SJCRH30 (cell line): ENCODE measurements at regions not wholly inside any gene's neighbourhood (a gene's known extent, or its start where the extent isn't known, plus 50 kb on each side); places are given as distances from the start of the nearest gene placed in this dataset.

Experiments used
- DNase-seq, 2 experiments: peaks; one replicate each; pipeline ENCODE4 v3.0.0-alpha.2; 2015 to 2020
- H3K27ac ChIP-seq: fragments of 250-450 bp; sonication (Bioruptor Pico); 2 replicates; pipeline ENCODE4 v1.5.1; 2020; ENCODE audit warnings: mild to moderate bottlenecking, moderate library complexity
- H3K27me3 ChIP-seq: fragments of 250-450 bp; sonication (Bioruptor Pico); 2 replicates; pipeline ENCODE4 v1.5.1; 2020; ENCODE audit warnings: mild to moderate bottlenecking, moderate library complexity
- H3K36me3 ChIP-seq: fragments of 250-450 bp; sonication (Bioruptor Pico); 2 replicates; pipeline ENCODE4 v1.5.1; 2020; ENCODE audit warnings: mild to moderate bottlenecking, moderate library complexity
- H3K4me1 ChIP-seq: fragments of 250-450 bp; sonication (Bioruptor Pico); 2 replicates; pipeline ENCODE4 v1.5.1; 2020; ENCODE audit warnings: mild to moderate bottlenecking, moderate library complexity
- H3K4me3 ChIP-seq: fragments of 250-450 bp; sonication (Bioruptor Pico); 2 replicates; pipeline ENCODE4 v1.5.1; 2020; ENCODE audit warnings: mild to moderate bottlenecking, moderate library complexity
- H3K9me3 ChIP-seq: fragments of 250-450 bp; sonication (Bioruptor Pico); replicated peaks from 2 replicates; pipeline ENCODE4 v1.5.1; 2020; ENCODE audit warnings: mild to moderate bottlenecking, moderate library complexity

DNA sequence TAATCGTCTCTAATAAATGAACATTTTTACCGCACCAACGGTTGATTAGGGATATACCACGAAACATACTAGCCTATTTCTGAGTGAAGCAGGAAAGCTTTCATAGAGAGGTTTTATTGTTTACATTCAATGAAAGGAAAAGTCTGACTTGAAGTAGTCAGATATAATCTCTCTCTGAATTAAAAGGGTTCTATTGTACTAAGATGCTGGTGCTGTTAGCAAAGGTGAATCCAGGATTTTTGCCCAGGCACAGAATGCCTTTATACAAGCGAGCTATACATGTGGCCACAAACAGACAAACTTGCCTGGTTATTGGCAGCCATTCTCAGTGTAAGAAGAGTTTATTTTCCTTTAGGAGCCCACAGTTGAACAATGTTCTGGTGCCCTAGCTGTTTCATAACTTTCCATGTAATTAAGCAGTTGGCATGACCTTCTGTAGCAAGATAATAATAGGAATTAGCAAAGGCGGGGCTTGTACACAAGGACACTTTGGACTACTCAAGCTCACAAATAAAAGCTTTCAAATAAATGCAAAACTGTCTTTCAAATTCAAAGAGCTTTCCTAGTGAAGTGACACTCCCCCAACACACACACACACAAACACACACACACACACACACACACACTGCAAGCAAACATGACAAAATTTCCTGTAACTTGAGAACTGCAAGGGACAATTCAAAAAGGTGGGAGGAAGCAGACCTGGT is 198.7 kb upstream of the MAP3K1 start:
- Histone ChIP-seq H3K9me3 (0 out of 2 replicates have a peak, but pooled peaks cover 2% of the 10 kb centered on the region), H3K4me1 (no peaks in the 10 kb centered on the region), H3K27ac (no peak overlapping the region), H3K27me3 (no peaks in the 10 kb centered on the region), H3K36me3 (no peaks in the 10 kb centered on the region), H3K4me3 (no peak overlapping the region)
- no peak for DNase-seq

DNA sequence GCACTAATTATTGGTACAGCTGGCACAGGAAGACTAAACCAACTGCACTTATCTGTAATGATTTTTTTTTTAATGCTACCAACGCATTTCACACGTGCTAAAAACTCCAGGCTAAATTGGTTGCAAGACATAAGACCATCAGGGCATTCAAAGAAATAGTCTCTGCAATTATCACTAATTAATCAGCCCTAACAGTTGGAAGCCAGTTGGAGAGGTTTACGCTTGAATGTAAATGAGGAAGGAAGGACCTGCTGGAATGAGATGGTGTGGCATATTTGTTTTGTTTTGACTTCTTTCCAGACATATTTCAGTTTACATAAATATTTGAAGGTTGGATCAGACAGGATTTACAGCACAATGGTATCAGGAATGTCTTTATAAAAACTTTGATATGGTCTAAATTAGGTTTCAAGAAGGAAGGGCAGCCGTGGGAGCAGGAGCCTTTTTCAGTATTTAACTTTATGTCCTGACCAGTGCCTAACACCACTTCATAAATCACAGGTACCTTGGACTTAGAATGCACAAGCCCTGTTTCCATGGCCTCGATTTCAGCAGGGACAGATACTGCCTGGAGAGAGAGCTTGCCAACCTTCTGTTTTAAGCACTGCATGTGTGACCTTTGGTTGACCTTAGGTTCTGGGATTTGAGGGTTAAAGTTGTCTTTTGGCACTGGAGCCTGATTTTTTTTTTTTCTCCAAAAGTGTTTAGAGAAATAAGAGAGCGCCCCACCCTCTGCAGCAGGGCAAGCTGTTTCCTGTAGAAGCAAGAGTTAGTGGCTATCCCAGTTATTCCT is 199.8 kb upstream of the MAP3K1 start:
- H3K9me3 ChIP-seq, result no peaks in the 10 kb centered on the region
- no peaks in the 10 kb centered on the region for H3K36me3 ChIP-seq
- no peaks in the 10 kb centered on the region for H3K4me1 ChIP-seq
- DNase-seq, result no peak
- no peak overlapping the region for H3K4me3 ChIP-seq
- H3K27ac ChIP-seq, result no peak overlapping the region
- no peaks in the 10 kb centered on the region for H3K27me3 ChIP-seq

- no peak overlapping the region for H3K27ac ChIP-seq
- H3K9me3 ChIP-seq, result no peaks in the 10 kb centered on the region
- DNase-seq, result no peak
- H3K4me3 ChIP-seq, result no peak overlapping the region
- no peaks in the 10 kb centered on the region for H3K36me3 ChIP-seq
- no peaks in the 10 kb centered on the region for H3K4me1 ChIP-seq
- H3K27me3 ChIP-seq, result no peaks in the 10 kb centered on the region; the same call in 1 of the 2 replicates
These were observed 202.6 kb upstream of the MAP3K1 start for GRCh38 chr5:56612759-56613158.

DNA sequence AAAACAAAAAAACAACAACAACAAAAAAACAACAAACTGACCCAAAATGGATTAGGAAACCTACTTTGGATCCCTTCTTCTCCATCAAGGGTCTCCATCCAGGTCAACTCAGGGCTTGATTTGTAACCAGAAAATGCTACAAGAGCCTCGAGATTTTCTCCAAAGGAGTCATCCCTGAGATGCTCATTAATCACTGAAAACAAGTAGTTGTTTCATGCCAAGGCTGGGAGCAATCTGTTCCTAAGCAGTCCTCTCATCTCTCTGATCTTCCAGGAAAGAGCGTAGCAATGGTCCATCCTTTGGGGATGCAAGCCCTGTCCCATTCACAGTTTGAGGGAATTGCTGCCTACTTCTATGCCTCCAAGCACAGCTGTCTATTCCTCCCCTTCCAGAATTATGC is 203.0 kb upstream of the MAP3K1 start:
- no peaks in the 10 kb centered on the region for H3K36me3 ChIP-seq
- no peak overlapping the region for H3K27ac ChIP-seq
- H3K9me3 ChIP-seq, result no peaks in the 10 kb centered on the region
- H3K4me3 ChIP-seq, result no peak overlapping the region
- H3K4me1 ChIP-seq, result no peaks in the 10 kb centered on the region
- no peak for DNase-seq
- H3K27me3 ChIP-seq, result no peaks in the 10 kb centered on the region; the same call in 1 of the 2 replicates

- Histone ChIP-seq H3K4me1 (no peaks in the 10 kb centered on the region), H3K27ac (no peak overlapping the region), H3K9me3 (no peaks in the 10 kb centered on the region), H3K27me3 (peaks cover under 1% of the 10 kb centered on the region), H3K4me3 (no peak overlapping the region), H3K36me3 (no peaks in the 10 kb centered on the region)
- DNase-seq, result no peak
These were observed 205.2 kb upstream of the MAP3K1 start for GRCh38 chr5:56610093-56610698.

GRCh38 chr5:56608217-56608925 is 207.0 kb upstream of the MAP3K1 start:
- Histone ChIP-seq H3K27me3 (peaks cover 5% of the 10 kb centered on the region), H3K4me1 (no peaks in the 10 kb centered on the region), H3K9me3 (no peaks in the 10 kb centered on the region), H3K27ac (no peak overlapping the region), H3K4me3 (no peak overlapping the region), H3K36me3 (no peaks in the 10 kb centered on the region)
- no peak for DNase-seq

DNA sequence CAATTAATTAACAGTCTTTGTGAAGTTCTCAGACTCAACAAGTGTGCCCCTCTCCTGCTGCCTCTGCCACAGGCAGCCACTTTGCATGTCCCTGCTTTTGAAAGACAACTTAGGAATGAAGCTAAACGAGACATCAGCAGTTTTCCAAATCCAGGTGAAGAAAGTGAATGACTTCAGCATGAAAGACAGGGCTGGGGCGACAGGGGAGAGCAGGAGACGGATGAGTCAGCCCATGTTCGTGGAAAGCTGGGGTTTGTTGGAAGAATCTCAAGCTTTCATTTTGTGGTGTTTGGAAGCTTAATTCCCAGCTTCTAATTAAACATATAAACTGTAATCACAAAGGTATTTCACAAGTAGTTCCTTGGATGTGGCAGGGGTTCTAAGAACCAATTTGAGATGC is 207.8 kb upstream of the MAP3K1 start:
- Histone ChIP-seq H3K27ac (no peak overlapping the region), H3K4me3 (no peak overlapping the region), H3K27me3 (peaks cover 5% of the 10 kb centered on the region), H3K36me3 (no peaks in the 10 kb centered on the region), H3K9me3 (no peaks in the 10 kb centered on the region), H3K4me1 (no peaks in the 10 kb centered on the region)
- DNase-seq, result no peak

DNA sequence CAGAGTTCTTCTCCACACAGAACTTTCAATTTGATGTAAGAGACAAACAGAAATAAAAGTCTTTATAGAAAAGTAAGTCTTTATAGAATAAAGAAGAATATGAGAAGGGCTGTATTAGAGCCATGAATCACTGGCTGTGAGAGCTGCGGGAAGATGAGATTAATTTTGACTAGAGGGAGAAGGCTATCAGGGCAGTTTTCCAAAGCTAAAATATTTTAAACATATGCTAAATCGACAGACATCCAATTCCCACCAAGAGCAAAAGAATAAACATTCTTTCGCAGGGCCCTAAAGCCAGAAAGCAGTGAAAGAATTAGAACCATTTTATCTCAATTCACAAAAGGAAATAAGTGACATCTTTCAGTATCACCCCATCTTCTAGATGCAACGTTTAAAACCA is 208.3 kb upstream of the MAP3K1 start:
- Histone ChIP-seq H3K36me3 (no peaks in the 10 kb centered on the region), H3K27ac (no peak overlapping the region), H3K27me3 (peaks cover 5% of the 10 kb centered on the region), H3K4me3 (no peak overlapping the region), H3K9me3 (no peaks in the 10 kb centered on the region), H3K4me1 (no peaks in the 10 kb centered on the region)
- no peak for DNase-seq

GRCh38 chr5:56606192-56606591 is 209.2 kb upstream of the MAP3K1 start:
- H3K27me3 ChIP-seq, result peaks cover 5% of the 10 kb centered on the region
- no peak for DNase-seq
- no peak overlapping the region for H3K27ac ChIP-seq
- no peak overlapping the region for H3K4me3 ChIP-seq
- H3K4me1 ChIP-seq, result no peaks in the 10 kb centered on the region
- H3K36me3 ChIP-seq, result no peaks in the 10 kb centered on the region
- no peaks in the 10 kb centered on the region for H3K9me3 ChIP-seq

DNA sequence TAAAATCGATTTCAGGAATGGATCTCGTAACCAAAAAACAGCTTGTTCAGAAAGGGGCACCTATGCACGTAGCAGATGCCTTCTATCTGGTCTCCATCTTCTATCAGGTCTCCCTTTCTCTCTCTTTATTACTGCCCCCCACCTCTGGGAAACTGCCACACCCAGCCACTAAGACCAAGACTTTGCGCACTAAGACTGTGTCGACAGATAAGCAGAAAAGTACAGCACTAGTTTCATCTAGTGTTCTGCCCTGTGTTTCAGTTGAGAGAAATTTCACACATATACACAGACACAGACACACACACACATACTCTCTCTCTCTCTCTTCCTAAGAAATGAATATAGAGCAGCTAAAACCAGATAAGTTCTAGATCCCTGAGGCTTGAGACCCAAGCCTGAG is 210.1 kb upstream of the MAP3K1 start:
- DNase-seq, result no peak
- no peaks in the 10 kb centered on the region for H3K4me1 ChIP-seq
- no peaks in the 10 kb centered on the region for H3K9me3 ChIP-seq
- H3K36me3 ChIP-seq, result no peaks in the 10 kb centered on the region
- H3K4me3 ChIP-seq, result no peak overlapping the region
- no peak overlapping the region for H3K27ac ChIP-seq
- H3K27me3 ChIP-seq, result peaks cover 5% of the 10 kb centered on the region

GRCh38 chr5:56601641-56602071 is 213.7 kb upstream of the MAP3K1 start:
- H3K27me3 ChIP-seq, result peaks cover 5% of the 10 kb centered on the region; the same call in 1 of the 2 replicates
- no peak for DNase-seq
- no peak overlapping the region for H3K4me3 ChIP-seq
- no peaks in the 10 kb centered on the region for H3K4me1 ChIP-seq
- H3K27ac ChIP-seq, result no peak overlapping the region
- H3K36me3 ChIP-seq, result no peaks in the 10 kb centered on the region
- H3K9me3 ChIP-seq, result no peaks in the 10 kb centered on the region

- Histone ChIP-seq H3K27me3 (no peaks in the 10 kb centered on the region), H3K4me3 (no peak overlapping the region), H3K27ac (no peak overlapping the region), H3K4me1 (no peaks in the 10 kb centered on the region), H3K9me3 (no peaks in the 10 kb centered on the region), H3K36me3 (no peaks in the 10 kb centered on the region)
- DNase-seq, result no peak
These were observed 216.4 kb upstream of the MAP3K1 start for GRCh38 chr5:56598941-56599340.

- Histone ChIP-seq H3K4me1 (no peaks in the 10 kb centered on the region), H3K27me3 (no peaks in the 10 kb centered on the region), H3K36me3 (no peaks in the 10 kb centered on the region)
These were observed 219.2 kb upstream of the MAP3K1 start for GRCh38 chr5:56596155-56596554.

DNA sequence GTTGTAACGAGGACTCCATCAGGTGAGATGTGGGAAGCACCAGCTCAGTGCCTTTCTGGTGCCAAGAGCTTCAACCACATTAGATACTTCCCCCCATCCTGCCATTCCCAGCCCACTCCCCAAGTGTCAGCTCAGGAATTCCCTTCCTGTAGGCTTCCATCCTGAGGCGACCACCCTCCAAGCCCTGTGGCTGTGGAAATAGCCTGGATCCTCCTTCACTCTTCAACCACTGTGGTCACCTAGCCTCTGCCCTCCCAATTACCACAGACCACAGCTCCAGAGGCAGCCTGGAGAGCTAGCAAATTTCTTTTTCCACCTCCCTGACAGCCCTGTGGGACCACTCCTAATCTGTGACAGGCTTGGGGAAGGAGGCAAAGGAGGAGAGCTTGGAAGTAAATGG is 219.8 kb upstream of the MAP3K1 start:
- Histone ChIP-seq H3K27ac (no peak overlapping the region), H3K27me3 (no peaks in the 10 kb centered on the region), H3K4me3 (no peak overlapping the region), H3K4me1 (no peaks in the 10 kb centered on the region), H3K36me3 (no peaks in the 10 kb centered on the region), H3K9me3 (no peaks in the 10 kb centered on the region)
- DNase-seq, result no peak

More at GRCh38 chr5:56596155-56596554, 219.2 kb upstream of the MAP3K1 start:
- no peak overlapping the region for H3K27ac ChIP-seq
- H3K4me3 ChIP-seq, result no peak overlapping the region
- no peak for DNase-seq
- H3K9me3 ChIP-seq, result no peaks in the 10 kb centered on the region

DNA sequence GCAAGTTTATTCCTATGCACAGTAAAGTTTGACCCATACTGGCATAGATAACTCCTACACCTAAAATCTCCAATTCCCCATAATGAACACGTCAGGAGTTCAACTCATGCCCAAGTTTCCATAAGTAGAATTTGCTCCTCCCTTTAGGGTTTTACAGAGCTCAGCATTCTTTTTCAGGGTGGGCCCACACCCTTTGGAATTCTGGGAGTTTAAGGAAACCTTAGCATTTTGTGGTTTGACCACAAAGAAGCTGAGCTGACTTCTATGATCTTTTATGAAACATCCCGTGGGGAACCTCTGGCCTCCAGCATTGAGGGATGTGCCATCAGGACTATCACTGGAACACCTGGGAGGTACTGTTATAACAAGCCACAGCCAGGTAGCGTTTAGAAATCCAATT is 220.6 kb upstream of the MAP3K1 start:
- Histone ChIP-seq H3K27ac (no peak overlapping the region), H3K27me3 (no peaks in the 10 kb centered on the region), H3K4me3 (no peak overlapping the region), H3K36me3 (no peaks in the 10 kb centered on the region), H3K9me3 (no peaks in the 10 kb centered on the region), H3K4me1 (no peaks in the 10 kb centered on the region)
- no peak for DNase-seq
